Keratinocyte (primary cell): ENCODE measurements at regions not wholly inside any gene's neighbourhood (a gene's known extent, or its start where the extent isn't known, plus 50 kb on each side); places are given as distances from the start of the nearest gene placed in this dataset.

Experiments used
- DNase-seq: peaks from one replicate; pipeline ENCODE4 v3.0.0-alpha.2; 2011; ENCODE audit warnings: low read depth, missing footprints, low spot score
- FAIRE-seq: peaks from 2 replicates; lab custom pipeline; 2011; peaks lifted over from hg19 to GRCh38; lab: Jason Lieb, UNC
- H2AFZ ChIP-seq: 2 replicates; pipeline ENCODE4 v1.6.0; 2012; ENCODE audit warnings: low read length, control low read depth, inconsistent platforms; ENCODE audit not compliant: control insufficient read depth
- H3K27ac ChIP-seq: 2 replicates; pipeline ENCODE4 v1.5.1; 2011; ENCODE audit warnings: low read length; ENCODE audit not compliant: control insufficient read depth, insufficient read depth
- H3K27me3 ChIP-seq: 3 replicates; pipeline ENCODE4 v1.6.0; 2011; ENCODE audit warnings: low read length; ENCODE audit not compliant: control insufficient read depth, insufficient read depth; ENCODE audit errors: extremely low read depth
- H3K36me3 ChIP-seq, 2 experiments: 2 replicates in 1 of 2; 3 replicates in 1 of 2; pipeline ENCODE4 v1.5.1; 2011; ENCODE audit warnings: low read length in 2 of 2, mild to moderate bottlenecking in 1 of 2; ENCODE audit not compliant: control insufficient read depth in 2 of 2, insufficient read depth in 2 of 2; ENCODE audit errors: extremely low read depth in 1 of 2
- H3K4me1 ChIP-seq: 3 replicates; pipeline ENCODE4 v1.5.1; 2011; ENCODE audit warnings: low read length; ENCODE audit not compliant: control insufficient read depth, insufficient read depth; ENCODE audit errors: extremely low read depth
- H3K4me2 ChIP-seq: 3 replicates; pipeline ENCODE4 v1.6.0; 2011; ENCODE audit warnings: low read depth, low read length; ENCODE audit not compliant: control insufficient read depth, insufficient read depth; ENCODE audit errors: extremely low read depth
- H3K4me3 ChIP-seq, 3 experiments: fragments of 200-600 bp in 1 of 3; sonication (generic) in 1 of 3; 2 replicates in 2 of 3; 3 replicates in 1 of 3; pipeline ENCODE4 v1.5.1; 2011 to 2016; ENCODE audit warnings: low read length in 3 of 3, mild to moderate bottlenecking in 3 of 3, control low read depth in 2 of 3, inconsistent platforms in 1 of 3, low read depth in 1 of 3, mixed read lengths in 1 of 3, mixed run types in 1 of 3, moderate library complexity in 1 of 3; ENCODE audit not compliant: control insufficient read depth in 2 of 3, insufficient read depth in 2 of 3; ENCODE audit errors: extremely low read depth in 1 of 3
- H3K79me2 ChIP-seq: 2 replicates; pipeline ENCODE4 v1.6.0; 2012; ENCODE audit warnings: low read length; ENCODE audit not compliant: control insufficient read depth, insufficient read depth
- H3K9ac ChIP-seq: 3 replicates; pipeline ENCODE4 v1.6.0; 2011; ENCODE audit warnings: low read length; ENCODE audit not compliant: control insufficient read depth, insufficient read depth; ENCODE audit errors: extremely low read depth
- H3K9me1 ChIP-seq: 3 replicates; pipeline ENCODE4 v1.6.0; 2011; ENCODE audit warnings: low read length; ENCODE audit not compliant: control insufficient read depth, insufficient read depth; ENCODE audit errors: extremely low read depth
- H3K9me3 ChIP-seq: 2 replicates; pipeline ENCODE4 v1.5.1; 2012; ENCODE audit warnings: low read depth, low read length; ENCODE audit not compliant: control insufficient read depth
- H4K20me1 ChIP-seq: 3 replicates; pipeline ENCODE4 v1.6.0; 2011; ENCODE audit warnings: low read length; ENCODE audit not compliant: control insufficient read depth, insufficient read depth; ENCODE audit errors: extremely low read depth
- CTCF ChIP-seq, 3 experiments: IDR thresholded peaks in 1 of 3; conservative IDR thresholded peaks in 1 of 3; optimal IDR thresholded peaks in 1 of 3; 2 replicates in 2 of 3; 3 replicates in 1 of 3; pipeline versions ENCODE3 to v1.5.1; 2011; ENCODE audit warnings: low read length in 3 of 3, mild to moderate bottlenecking in 3 of 3, moderate library complexity in 2 of 3, control low read depth in 1 of 3, inconsistent platforms in 1 of 3; ENCODE audit not compliant: insufficient read depth in 2 of 3; ENCODE audit errors: extremely low read depth in 1 of 3
- EZH2 ChIP-seq: IDR thresholded peaks from one replicate; pipeline ENCODE4 v1.6.1; 2012; ENCODE audit warnings: inconsistent platforms, mild to moderate bottlenecking, low read length, moderate library complexity
- dilution Hi-C: fragments of 300-500 bp; cut with MboI; formaldehyde crosslinking; loops from one replicate; pipeline ENCODE4 v1.7.0; 2020; ENCODE audit warnings: low sequenced_read_pairs; ENCODE audit not compliant: extremely low pct_ligation_motif_present

- DNase-seq, result no peak
- H2AFZ ChIP-seq, result no peak overlapping the region
- dilution Hi-C loops, result no loop called here
- H3K9me3 ChIP-seq, result no peaks in the 10 kb centered on the region
- H3K79me2 ChIP-seq, result no peaks in the 10 kb centered on the region
- H3K9me1 ChIP-seq, result no peaks in the 10 kb centered on the region
- H3K9ac ChIP-seq, result no peak overlapping the region
- H4K20me1 ChIP-seq, result no peaks in the 10 kb centered on the region
- FAIRE-seq, result no peak
- H3K27me3 ChIP-seq, result no peaks in the 10 kb centered on the region
- H3K36me3 ChIP-seq, result no peaks in the 10 kb centered on the region
- H3K4me1 ChIP-seq, result no peaks in the 10 kb centered on the region
- no peak for TF ChIP-seq CTCF (optimal IDR thresholded peaks at IDR 0.05 in 1 of 3, IDR thresholded peaks at IDR 0.05 in 1 of 3, conservative IDR thresholded peaks at IDR 0.05 in 1 of 3; ENCODE audit: extremely low read depth in 1 of 3, insufficient read depth in 2 of 3, low read length in 3 of 3)
- no peak for TF ChIP-seq EZH2
- H3K27ac ChIP-seq, result no peak overlapping the region
- H3K4me2 ChIP-seq, result no peak overlapping the region
- H3K4me3 ChIP-seq, result no peak overlapping the region
Measured at GRCh38 chr12:102755266-102755665, 161.8 kb downstream of the PAH start.

- H3K27ac ChIP-seq, result no peak overlapping the region
- TF ChIP-seq EZH2 (no peak), CTCF (optimal IDR thresholded peaks at IDR 0.05 in 1 of 3, IDR thresholded peaks at IDR 0.05 in 1 of 3, conservative IDR thresholded peaks at IDR 0.05 in 1 of 3; ENCODE audit: extremely low read depth in 1 of 3, insufficient read depth in 2 of 3, low read length in 3 of 3) (no peak)
- dilution Hi-C loops, result no loop called here
- no peaks in the 10 kb centered on the region for H3K27me3 ChIP-seq
- H3K9me1 ChIP-seq, result no peaks in the 10 kb centered on the region
- H3K36me3 ChIP-seq, result no peaks in the 10 kb centered on the region
- no peak overlapping the region for H3K4me2 ChIP-seq
- H4K20me1 ChIP-seq, result no peaks in the 10 kb centered on the region
- H3K9me3 ChIP-seq, result no peaks in the 10 kb centered on the region
- FAIRE-seq, result no peak
- H3K4me1 ChIP-seq, result no peaks in the 10 kb centered on the region
- no peak overlapping the region for H2AFZ ChIP-seq
- no peak overlapping the region for H3K9ac ChIP-seq
- no peaks in the 10 kb centered on the region for H3K79me2 ChIP-seq
- DNase-seq, result no peak
- no peak overlapping the region for H3K4me3 ChIP-seq
Measured at GRCh38 chr12:102753802-102754201, 163.2 kb downstream of the PAH start.
